ENCODE measurements at regions not wholly inside any gene's neighbourhood (a gene's known extent, or its start where the extent isn't known, plus 50 kb on each side); places are given as distances from the start of the nearest gene placed in this dataset.
A peak's percentile ranks its signal among the peaks of the same experiment; 100 is the strongest.

- DNase-seq: no peak
These were observed 186.2 kb downstream of the ERMARD start for GRCh38 chr6:169937389-169938261.

DNA sequence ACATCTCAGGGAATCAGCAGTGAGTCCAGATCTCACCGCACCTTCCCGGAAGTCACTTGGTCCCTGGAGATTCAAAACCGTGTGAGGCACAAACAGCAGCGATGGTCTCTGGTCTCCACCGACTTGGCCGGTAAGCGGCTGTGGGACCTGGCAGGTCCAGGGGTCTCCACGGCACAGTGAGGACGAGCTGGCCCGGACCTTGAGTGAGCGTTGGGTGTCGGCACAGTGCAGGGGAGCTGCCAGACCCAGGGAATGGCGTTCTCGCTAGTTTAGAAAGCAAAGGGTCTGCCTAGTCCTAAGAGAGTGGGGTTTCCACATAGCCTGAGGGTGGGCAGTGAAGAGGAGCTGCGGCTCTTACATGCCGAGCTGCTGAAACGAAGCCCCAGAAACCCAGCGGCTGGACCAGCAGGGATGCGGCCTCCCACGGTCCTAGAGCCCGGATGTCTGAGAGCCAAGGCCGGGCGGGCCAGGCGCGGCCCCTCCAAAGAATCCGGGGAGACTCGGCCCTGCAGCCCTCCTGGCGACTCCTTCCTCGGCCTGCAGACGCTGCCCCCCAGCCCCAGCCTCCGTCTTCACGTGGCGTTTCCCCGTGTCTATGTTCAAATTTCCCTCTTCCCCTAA lies 185.0 kb downstream of the ERMARD start:
- DNase-seq: no peak

DNA sequence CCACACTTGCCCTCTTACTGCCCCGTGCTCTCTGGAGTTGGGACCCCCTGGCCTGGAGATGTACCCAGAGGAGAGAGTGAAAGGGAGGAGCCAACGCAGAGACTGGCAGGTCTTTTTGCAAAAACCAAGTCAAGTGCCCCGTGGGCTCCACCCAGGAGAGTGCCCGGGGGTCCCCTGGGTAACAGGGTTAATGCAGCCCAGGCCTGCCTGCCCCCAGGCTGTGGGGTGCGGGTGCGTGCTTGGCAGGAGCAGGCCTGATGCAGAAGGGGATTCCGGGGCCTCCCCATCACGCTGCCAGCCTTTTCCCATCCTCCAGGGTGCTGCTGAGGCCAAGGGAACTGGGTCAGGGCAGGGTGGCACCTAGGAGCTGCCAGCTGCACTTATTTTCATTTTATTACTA lies 184.4 kb downstream of the ERMARD start:
- DNase-seq: no peak

DNA sequence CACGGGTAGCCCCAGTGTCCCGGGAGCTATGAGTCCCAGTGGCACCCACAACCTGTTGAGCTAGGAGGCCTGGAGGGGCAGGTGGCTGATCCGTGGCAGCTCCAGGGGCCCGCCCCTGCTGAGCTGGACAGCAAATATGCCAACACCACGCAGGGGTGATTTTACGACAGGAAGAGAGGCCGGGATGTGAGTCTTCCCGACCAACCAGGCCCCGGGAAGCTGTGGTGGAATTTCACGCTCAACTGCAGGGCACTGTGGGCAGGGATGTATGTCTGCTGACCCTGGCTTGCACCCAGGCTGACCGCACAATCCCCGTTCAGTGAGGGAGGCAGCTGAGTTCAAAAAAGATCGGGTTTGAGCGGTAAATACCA lies 183.9 kb downstream of the ERMARD start:
- no peak for DNase-seq

DNA sequence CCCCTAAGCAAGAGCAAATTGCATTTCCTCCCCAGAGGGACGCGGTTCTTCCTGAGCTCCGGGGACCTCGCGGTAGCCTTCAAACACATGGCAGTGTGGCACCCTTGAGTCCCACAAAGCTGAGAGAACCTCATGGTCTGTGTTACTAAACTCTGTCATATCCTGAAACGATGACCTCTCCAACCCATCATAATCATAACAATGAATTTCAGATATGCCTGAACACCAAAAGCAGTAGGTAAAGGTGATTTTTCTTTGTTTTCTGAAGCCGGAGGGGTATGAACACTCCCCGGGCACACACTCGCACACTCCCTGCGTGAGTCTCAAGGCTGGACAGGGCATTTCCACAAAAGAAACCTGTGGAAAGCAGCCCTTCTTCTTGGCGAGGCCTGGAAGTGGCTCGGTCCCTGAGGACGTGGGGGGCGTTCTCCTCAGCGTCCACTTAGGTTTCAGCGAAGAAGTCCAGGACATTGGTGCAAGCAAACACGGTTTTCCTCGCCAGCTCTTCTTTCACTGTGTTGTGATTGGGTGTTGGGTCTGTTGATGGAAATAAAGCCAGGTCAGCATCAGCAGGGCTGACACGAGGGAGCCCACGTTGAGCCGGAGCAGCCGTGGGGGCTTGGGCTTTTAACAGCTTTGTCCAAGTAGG lies 183.4 kb downstream of the ERMARD start:
- DNase-seq: no peak

GRCh38 chr6:169933839-169934698 lies 182.6 kb downstream of the ERMARD start:
- no peak for DNase-seq

GRCh38 chr6:169933251-169933821 lies 181.9 kb downstream of the ERMARD start:
- DNase-seq: no peak

GRCh38 chr6:169932491-169932890 lies 181.1 kb downstream of the ERMARD start:
- DNase-seq: no peak

DNA sequence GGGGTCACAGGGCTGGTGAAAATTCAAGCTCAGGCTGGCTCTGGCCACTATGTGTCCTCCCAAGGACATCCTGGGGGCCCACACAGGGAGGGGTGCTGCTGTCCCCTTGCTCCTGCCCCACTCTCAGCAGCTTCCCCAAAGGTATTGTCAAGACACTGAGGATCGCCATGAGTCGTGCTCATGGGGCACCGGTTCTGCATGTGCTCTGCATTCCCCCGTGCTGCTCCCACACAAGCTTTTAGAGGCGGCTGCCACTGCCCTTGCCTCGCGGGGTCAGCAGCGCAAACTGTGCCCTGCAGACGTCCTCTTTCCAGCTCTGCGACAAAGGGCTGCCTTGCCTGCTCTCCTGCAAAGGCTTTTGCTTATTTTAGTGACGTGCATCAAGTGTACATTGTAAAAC lies 179.8 kb downstream of the ERMARD start:
- DNase-seq: no peak

DNA sequence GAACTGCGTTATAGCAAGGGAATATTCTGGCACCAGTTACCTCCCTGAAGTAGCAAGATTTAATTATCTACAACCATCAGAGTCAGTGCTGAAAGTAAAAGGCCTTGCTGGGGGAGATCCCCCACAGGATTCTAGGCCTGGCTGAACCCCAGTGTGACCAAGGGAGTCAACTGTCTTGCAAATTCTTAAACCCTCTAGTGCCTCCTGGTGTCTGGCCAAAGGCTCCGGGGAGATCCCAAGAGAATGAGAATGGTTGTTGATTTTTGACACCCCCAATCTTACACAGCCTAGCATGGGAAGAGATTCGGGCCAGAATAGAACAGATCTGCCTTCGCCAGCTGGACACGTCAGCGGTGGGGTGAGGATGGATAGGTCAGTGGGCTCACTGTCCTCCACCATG lies 179.4 kb downstream of the ERMARD start:
- DNase-seq: peak; percentile 18

DNA sequence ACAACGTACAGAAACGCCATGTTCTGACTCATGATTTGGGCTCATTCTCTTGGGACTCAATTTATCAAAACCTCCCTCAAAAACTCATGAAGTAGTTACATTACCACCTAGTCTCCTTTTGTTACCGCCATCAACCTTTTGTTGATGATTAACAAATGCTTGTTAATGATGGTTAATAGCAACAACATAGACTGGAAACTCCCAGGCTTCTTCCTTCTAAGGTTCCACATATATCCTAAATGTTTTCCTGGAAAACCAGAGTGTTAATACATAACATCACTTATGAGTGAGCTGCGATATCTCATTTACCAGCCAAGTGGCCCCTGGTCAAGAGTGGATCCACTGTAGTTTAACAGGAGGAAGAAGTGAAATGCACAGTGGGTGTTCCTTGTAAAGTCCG lies 176.3 kb downstream of the ERMARD start:
- no peak for DNase-seq

DNA sequence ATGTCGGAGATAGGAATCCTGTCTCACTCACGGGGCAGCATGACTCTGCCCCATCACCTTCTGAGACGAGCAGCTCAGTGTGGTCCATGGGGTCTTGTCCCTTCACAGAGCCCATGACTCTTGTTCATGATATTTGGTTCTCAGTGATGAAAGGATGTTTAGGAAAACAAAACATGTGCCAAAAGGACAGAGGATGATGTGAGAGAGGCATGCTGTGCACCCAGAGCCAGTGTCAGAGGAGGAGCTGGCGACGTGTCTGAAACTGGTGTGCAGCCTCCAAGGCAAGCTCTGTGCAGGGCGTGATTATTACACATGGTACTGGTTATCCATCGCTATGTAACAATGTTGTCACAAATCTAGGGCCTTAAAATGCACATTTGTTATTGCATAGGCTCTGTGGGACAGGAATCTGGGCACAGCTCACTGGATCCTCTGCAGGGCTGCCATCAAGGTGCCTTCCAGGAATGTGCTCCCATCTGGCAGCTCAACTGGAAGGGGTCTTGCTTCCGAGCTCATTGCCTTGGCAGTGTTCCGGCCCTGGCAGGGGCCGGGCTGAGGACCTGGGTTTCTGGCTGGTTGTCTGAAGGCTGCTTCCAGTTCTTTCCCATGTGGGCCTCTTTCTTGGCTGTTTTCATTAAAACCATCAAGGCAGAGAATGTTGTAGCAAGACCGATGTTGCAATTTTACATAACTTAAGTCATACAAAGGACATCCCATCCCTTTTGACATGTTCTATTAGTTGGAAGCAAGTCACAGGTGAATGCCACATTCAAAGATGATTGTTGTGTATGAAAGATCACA lies 175.4 kb downstream of the ERMARD start:
- no peak for DNase-seq

DNA sequence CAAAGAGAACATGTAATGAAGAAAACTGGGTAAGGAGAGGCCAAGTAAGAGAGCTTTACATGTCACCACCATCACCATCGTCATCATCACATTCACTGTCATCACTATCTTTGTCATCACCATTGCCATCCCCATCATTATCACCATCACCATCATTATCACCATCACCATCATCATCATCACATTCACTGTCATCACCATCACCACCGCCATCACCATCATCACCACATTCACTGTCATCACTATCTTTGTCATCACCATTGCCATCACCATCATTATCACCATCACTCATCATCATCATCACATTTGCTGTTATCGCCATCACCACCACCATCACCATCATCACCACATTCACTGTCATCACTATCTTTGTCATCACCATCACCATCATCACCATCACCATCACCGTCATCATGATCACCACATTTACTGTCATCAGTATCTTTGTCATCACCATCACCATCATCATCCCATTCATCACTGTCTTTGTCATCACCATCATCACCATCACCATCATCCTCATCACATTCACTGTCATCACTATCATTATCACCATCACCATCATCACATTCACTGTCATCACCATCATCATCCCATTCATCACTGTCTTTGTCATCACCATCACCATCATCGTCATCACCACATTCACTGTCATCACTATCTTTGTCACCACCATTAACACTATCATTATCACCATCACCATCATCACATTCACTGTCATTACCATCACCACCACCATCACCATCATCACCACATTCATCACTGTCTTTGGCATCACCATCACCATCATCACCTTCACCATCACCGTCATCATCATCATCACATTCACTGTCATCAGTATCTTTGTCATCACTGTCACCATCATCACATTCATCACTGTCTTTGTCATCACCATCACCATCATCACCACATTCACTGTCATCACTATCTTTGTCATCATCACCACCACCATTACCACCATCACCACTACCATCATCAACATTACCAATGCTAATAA lies 172.3 kb downstream of the ERMARD start:
- no peak for DNase-seq

DNA sequence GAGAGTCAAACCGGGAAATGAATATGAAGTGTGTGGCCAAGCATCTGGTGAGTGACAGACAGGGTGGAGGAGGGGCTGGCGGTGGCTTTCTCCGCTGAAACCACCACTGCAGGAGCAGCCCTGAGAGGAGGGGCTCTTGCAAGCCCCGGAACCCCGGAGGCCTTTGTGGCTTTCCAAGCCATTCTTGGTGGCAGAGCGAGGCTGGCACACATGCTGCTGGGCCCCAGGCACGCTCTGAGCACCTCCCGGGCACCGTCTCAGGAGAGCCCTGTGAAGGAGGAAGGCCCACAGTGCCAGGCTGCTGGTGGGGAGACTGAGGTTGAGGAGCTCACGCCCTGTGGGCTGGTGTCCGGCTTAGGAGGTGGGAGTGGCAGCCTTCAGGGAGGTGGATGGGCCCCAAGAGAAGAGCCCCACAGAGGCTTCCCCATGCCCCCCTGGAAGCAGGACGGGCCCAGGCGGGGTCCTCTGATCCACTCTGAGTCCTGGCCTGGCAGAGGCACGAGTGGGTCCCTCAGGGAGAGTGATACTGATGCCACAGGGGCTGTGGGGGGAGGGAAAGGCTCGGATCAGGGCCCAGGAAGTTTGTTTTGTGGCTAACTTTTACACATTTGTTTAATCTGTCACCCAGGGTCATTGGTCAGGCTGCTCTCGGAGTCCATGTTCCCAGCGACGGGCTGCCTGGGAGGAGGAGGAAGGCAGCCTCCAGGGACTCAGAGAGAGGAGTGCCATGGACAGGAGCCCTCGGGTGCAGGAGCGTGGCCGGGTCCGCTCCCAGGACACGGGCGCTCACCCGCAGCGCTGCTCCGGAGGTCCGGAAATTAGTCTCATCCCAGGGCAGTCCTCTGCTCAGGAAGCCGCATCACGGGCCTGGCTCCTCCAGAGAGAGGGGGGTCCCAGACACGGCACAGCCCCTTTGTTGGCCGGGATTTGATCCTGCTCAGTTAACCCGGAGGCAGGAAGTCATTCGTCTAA lies 170.7 kb downstream of the ERMARD start:
- DNase-seq: peak; percentile 29

- DNase-seq: no peak
These were observed 169.8 kb downstream of the ERMARD start for GRCh38 chr6:169921217-169921616.

DNA sequence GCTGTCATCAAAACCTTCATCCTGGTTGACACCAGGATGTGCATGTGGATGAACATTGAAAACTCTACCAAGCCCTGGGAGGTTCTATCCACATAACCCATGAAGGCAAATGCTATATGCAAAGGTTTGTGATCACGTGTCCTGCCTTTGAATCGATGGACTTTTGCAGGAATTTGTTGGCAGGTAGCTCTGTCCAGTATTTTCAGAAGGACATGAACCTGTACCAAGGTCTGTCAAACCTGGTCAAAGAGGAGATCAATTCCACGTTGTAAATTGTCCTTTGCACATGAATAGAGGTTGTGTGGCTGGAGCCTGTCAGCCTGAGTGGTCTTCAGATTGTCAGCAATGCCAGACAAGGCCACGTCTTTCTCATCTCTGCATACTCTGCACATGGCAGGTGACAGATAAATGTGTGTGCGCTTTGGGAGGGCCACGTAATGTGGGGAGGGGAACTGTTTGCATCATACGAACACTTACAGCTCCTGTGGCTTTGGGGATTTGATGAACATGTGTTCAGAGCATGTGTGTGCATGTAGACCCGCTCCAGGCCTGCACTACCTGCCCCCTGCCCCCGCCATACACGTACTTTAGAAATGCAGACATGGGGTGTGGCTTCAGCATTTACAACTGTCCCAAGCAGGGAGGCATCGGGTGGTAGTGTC lies 169.1 kb downstream of the ERMARD start:
- DNase-seq: no peak

GRCh38 chr6:169918954-169919549 lies 167.6 kb downstream of the ERMARD start:
- no peak for DNase-seq

- DNase-seq: no peak
These were observed 167.0 kb downstream of the ERMARD start for GRCh38 chr6:169918239-169918953.
